ENCODE measurements at regions not wholly inside any gene's neighbourhood (a gene's known extent, or its start where the extent isn't known, plus 50 kb on each side); places are given as distances from the start of the nearest gene placed in this dataset.

DNA sequence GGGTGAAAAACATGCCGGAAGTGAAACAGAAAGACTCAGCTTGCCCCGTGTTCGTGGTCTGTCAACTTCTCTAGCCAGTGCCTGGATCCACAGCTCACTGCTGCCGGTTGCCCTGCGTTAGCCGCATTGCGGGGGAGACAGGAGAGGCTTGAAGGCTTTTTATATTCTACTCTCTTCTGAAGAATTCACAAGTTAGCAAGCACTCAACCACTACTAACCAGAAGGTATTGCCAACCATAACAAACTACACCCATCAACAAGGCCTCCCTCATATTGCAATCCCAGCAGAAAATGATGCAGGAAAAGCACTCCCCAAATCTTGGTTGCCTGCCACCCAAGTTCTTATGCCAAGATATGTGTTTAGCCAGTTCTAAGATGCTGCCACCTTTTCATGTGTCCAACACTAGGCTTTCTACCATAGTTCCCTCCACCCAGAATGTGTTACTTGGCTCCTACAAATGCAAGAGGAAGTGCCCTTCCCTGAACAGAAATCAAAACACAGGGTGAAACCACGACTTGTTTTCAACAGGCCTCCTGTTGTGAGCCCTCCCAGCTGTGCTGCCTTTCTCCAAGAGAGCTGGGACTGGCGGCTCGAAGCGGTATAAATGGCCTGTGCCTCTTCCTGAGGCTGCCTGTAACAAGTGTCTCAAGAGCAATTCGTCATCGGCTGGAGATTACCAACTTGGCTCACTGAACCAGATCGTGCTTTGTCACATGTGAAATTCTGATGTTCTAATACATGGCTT is 129.0 kb downstream of the SNX18 start:
- TF ChIP-seq, protein P1, sequence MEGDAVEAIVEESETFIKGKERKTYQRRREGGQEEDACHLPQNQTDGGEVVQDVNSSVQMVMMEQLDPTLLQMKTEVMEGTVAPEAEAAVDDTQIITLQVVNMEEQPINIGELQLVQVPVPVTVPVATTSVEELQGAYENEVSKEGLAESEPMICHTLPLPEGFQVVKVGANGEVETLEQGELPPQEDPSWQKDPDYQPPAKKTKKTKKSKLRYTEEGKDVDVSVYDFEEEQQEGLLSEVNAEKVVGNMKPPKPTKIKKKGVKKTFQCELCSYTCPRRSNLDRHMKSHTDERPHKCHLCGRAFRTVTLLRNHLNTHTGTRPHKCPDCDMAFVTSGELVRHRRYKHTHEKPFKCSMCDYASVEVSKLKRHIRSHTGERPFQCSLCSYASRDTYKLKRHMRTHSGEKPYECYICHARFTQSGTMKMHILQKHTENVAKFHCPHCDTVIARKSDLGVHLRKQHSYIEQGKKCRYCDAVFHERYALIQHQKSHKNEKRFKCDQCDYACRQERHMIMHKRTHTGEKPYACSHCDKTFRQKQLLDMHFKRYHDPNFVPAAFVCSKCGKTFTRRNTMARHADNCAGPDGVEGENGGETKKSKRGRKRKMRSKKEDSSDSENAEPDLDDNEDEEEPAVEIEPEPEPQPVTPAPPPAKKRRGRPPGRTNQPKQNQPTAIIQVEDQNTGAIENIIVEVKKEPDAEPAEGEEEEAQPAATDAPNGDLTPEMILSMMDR (IDR thresholded peaks at IDR 0.05; ENCODE audit: insufficient read depth in 1 of 2, low read depth in 1 of 2, low read length in 1 of 2, severe bottlenecking in 1 of 2, unreplicated experiment in 1 of 2) = no peak
- no peak overlapping the region for H3K27ac Mint-ChIP-seq (ENCODE audit: unreplicated experiment)
- H3K4me3 Mint-ChIP-seq (ENCODE audit: unreplicated experiment) = no peak overlapping the region
- H3K27me3 Mint-ChIP-seq (ENCODE audit: insufficient read depth, unreplicated experiment) = no peaks in the 10 kb centered on the region
- CTCF ChIA-PET = no interaction called here
- H3K4me1 Mint-ChIP-seq (ENCODE audit: low read depth, unreplicated experiment) = no peaks in the 10 kb centered on the region
- no peaks in the 10 kb centered on the region for H3K4me1 ChIP-seq
- H3K9me3 Mint-ChIP-seq (ENCODE audit: unreplicated experiment) = peaks cover 13% of the 10 kb centered on the region
- no peaks in the 10 kb centered on the region for H3K27me3 ChIP-seq (replicated peaks; ENCODE audit: control insufficient read depth, insufficient read depth, low read length)
- POLR2A ChIA-PET = no interaction called here
- no peaks in the 10 kb centered on the region for H3K36me3 ChIP-seq (ENCODE audit: control insufficient read depth, insufficient read depth, low read length)
- intact Hi-C loops (cut with micrococcal nuclease; ENCODE audit: unreplicated experiment) = no loop called here
- no peaks in the 10 kb centered on the region for H3K9me3 ChIP-seq
- H3K4me3 ChIP-seq (ENCODE audit: low read depth, low read length) = no peak overlapping the region
- no peaks in the 10 kb centered on the region for H3K36me3 Mint-ChIP-seq (ENCODE audit: insufficient read depth, unreplicated experiment)
- BruUV-seq (replicated peaks) = no TSS peak
- DNase-seq = no peak

GRCh38 chr5:54645882-54646355 is 128.4 kb downstream of the SNX18 start:
- CTCF ChIA-PET = no interaction called here
- intact Hi-C loops (cut with micrococcal nuclease; ENCODE audit: unreplicated experiment) = no loop called here
- Histone ChIP-seq H3K4me3 (ENCODE audit: low read depth, low read length) (no peak overlapping the region), H3K9me3 (no peaks in the 10 kb centered on the region), H3K27me3 (replicated peaks; ENCODE audit: control insufficient read depth, insufficient read depth, low read length) (no peaks in the 10 kb centered on the region), H3K4me1 (no peaks in the 10 kb centered on the region), H3K36me3 (ENCODE audit: control insufficient read depth, insufficient read depth, low read length) (no peaks in the 10 kb centered on the region)
- TF ChIP-seq, protein P1 (IDR thresholded peaks at IDR 0.05; ENCODE audit: insufficient read depth in 1 of 2, low read depth in 1 of 2, low read length in 1 of 2, severe bottlenecking in 1 of 2, unreplicated experiment in 1 of 2) = no peak
- H3K4me3 Mint-ChIP-seq (ENCODE audit: unreplicated experiment) = no peak overlapping the region
- H3K27ac Mint-ChIP-seq (ENCODE audit: unreplicated experiment) = no peak overlapping the region
- H3K27me3 Mint-ChIP-seq (ENCODE audit: insufficient read depth, unreplicated experiment) = no peaks in the 10 kb centered on the region
- H3K9me3 Mint-ChIP-seq (ENCODE audit: unreplicated experiment) = peaks cover 13% of the 10 kb centered on the region
- no peaks in the 10 kb centered on the region for H3K4me1 Mint-ChIP-seq (ENCODE audit: low read depth, unreplicated experiment)
- POLR2A ChIA-PET = no interaction called here
- no peak for DNase-seq
- no TSS peak for BruUV-seq (replicated peaks)
- no peaks in the 10 kb centered on the region for H3K36me3 Mint-ChIP-seq (ENCODE audit: insufficient read depth, unreplicated experiment)

DNA sequence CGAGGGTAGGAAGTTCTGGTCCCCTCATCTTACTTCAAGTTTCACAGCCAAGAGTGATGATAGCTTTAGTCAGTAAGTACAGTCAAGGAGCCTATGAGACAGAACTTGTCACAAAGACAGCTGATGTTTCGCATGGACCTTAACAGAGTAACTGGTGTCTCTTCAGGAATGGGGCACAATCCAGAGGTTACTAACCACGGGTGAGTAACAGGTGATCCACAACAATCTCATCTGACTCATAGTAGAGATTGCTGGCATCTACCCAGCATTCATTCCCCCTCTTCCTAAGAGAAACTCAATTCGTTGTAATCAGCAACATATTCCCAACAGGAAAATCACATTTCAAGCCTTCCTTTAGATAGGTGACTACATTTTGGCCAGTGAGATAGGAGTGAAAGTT is 126.7 kb downstream of the SNX18 start:
- TF ChIP-seq, protein P1 (IDR thresholded peaks at IDR 0.05; ENCODE audit: insufficient read depth in 1 of 2, low read depth in 1 of 2, low read length in 1 of 2, severe bottlenecking in 1 of 2, unreplicated experiment in 1 of 2) = no peak
- H3K27me3 ChIP-seq (replicated peaks; ENCODE audit: control insufficient read depth, insufficient read depth, low read length) = no peaks in the 10 kb centered on the region
- no peak overlapping the region for H3K27ac Mint-ChIP-seq (ENCODE audit: unreplicated experiment)
- H3K4me3 Mint-ChIP-seq (ENCODE audit: unreplicated experiment) = no peak overlapping the region
- no peaks in the 10 kb centered on the region for H3K4me1 ChIP-seq
- no peaks in the 10 kb centered on the region for H3K36me3 ChIP-seq (ENCODE audit: control insufficient read depth, insufficient read depth, low read length)
- H3K36me3 Mint-ChIP-seq (ENCODE audit: insufficient read depth, unreplicated experiment) = no peaks in the 10 kb centered on the region
- H3K4me1 Mint-ChIP-seq (ENCODE audit: low read depth, unreplicated experiment) = no peaks in the 10 kb centered on the region
- intact Hi-C loops (cut with micrococcal nuclease; ENCODE audit: unreplicated experiment) = no loop called here
- POLR2A ChIA-PET = no interaction called here
- peaks cover 13% of the 10 kb centered on the region for H3K9me3 Mint-ChIP-seq (ENCODE audit: unreplicated experiment)
- H3K27me3 Mint-ChIP-seq (ENCODE audit: insufficient read depth, unreplicated experiment) = no peaks in the 10 kb centered on the region
- H3K9me3 ChIP-seq = no peaks in the 10 kb centered on the region
- CTCF ChIA-PET = no interaction called here
- no TSS peak for BruUV-seq (replicated peaks)
- no peak for DNase-seq
- H3K4me3 ChIP-seq (ENCODE audit: low read depth, low read length) = no peak overlapping the region
